ENCODE measurements at regions not wholly inside any gene's neighbourhood (a gene's known extent, or its start where the extent isn't known, plus 50 kb on each side); places are given as distances from the start of the nearest gene placed in this dataset.
"Not testable (repeated sequence)": the region's sequence is repeated elsewhere in the genome, so short reads cannot be mapped to it uniquely, and the experiment has no call there.

- Mint-ChIP-seq H3K27ac (no peak overlapping the region), H3K4me1 (no peaks in the 10 kb centered on the region), H3K36me3 (no peaks in the 10 kb centered on the region), H3K9me3 (no peaks in the 10 kb centered on the region), H3K27me3 (ENCODE audit: low read depth) (no peaks in the 10 kb centered on the region), H3K4me3 (no peak overlapping the region)
- DNase-seq (ENCODE audit: low spot score in 2 of 2, unreplicated experiment in 2 of 2) = no peak
- TF ChIP-seq CTCF (IDR thresholded peaks at IDR 0.05; ENCODE audit: unreplicated experiment) = no peak
Observed at GRCh38 chr12:60535363-60535762, 939.5 kb downstream of the SLC16A7 start.

GRCh38 chr12:60539592-60539991 is 943.8 kb downstream of the SLC16A7 start:
- Mint-ChIP-seq H3K4me3 (no peak overlapping the region), H3K9me3 (no peaks in the 10 kb centered on the region), H3K27me3 (ENCODE audit: low read depth) (no peaks in the 10 kb centered on the region), H3K36me3 (no peaks in the 10 kb centered on the region), H3K4me1 (no peaks in the 10 kb centered on the region), H3K27ac (no peak overlapping the region)
- TF ChIP-seq CTCF (IDR thresholded peaks at IDR 0.05; ENCODE audit: unreplicated experiment) = no peak
- DNase-seq (ENCODE audit: low spot score in 2 of 2, unreplicated experiment in 2 of 2) = no peak

GRCh38 chr12:60568914-60569313 is 973.1 kb downstream of the SLC16A7 start:
- Mint-ChIP-seq H3K27ac (no peak overlapping the region), H3K4me1 (no peaks in the 10 kb centered on the region), H3K4me3 (no peak overlapping the region), H3K9me3 (peaks cover 14% of the 10 kb centered on the region), H3K36me3 (no peaks in the 10 kb centered on the region), H3K27me3 (ENCODE audit: low read depth) (no peaks in the 10 kb centered on the region)
- no peak for TF ChIP-seq CTCF (IDR thresholded peaks at IDR 0.05; ENCODE audit: unreplicated experiment)
- DNase-seq (ENCODE audit: low spot score in 2 of 2, unreplicated experiment in 2 of 2) = no peak

- no peak for DNase-seq (ENCODE audit: low spot score in 2 of 2, unreplicated experiment in 2 of 2)
- no peaks in the 10 kb centered on the region for H3K9me3 Mint-ChIP-seq
- H3K4me3 Mint-ChIP-seq = no peak overlapping the region
Observed at GRCh38 chr12:60577607-60578006, 981.8 kb downstream of the SLC16A7 start.

GRCh38 chr12:60587664-60588063 is 991.8 kb downstream of the SLC16A7 start:
- not testable (repeated sequence) for H3K27me3 Mint-ChIP-seq (ENCODE audit: low read depth); H3K4me3 Mint-ChIP-seq; H3K4me1 Mint-ChIP-seq; H3K36me3 Mint-ChIP-seq; H3K27ac Mint-ChIP-seq; DNase-seq (ENCODE audit: low spot score in 2 of 2, unreplicated experiment in 2 of 2)
- peaks cover 21% of the 10 kb centered on the region for H3K9me3 Mint-ChIP-seq

More at GRCh38 chr12:60577607-60578006, 981.8 kb downstream of the SLC16A7 start:
- H3K27ac Mint-ChIP-seq = no peak overlapping the region
- H3K36me3 Mint-ChIP-seq = no peaks in the 10 kb centered on the region
- H3K4me1 Mint-ChIP-seq = no peaks in the 10 kb centered on the region
- no peak for TF ChIP-seq CTCF (IDR thresholded peaks at IDR 0.05; ENCODE audit: unreplicated experiment)
- H3K27me3 Mint-ChIP-seq (ENCODE audit: low read depth) = no peaks in the 10 kb centered on the region

- Mint-ChIP-seq H3K27me3 (ENCODE audit: low read depth) (no peaks in the 10 kb centered on the region), H3K4me1 (no peaks in the 10 kb centered on the region), H3K36me3 (no peaks in the 10 kb centered on the region), H3K27ac (no peak overlapping the region), H3K4me3 (no peak overlapping the region), H3K9me3 (peaks cover 24% of the 10 kb centered on the region)
- no peak for DNase-seq (ENCODE audit: low spot score in 2 of 2, unreplicated experiment in 2 of 2)
- TF ChIP-seq CTCF (IDR thresholded peaks at IDR 0.05; ENCODE audit: unreplicated experiment) = no peak
Observed at GRCh38 chr12:60594035-60594711, 998.3 kb downstream of the SLC16A7 start.
